GM12874 (cell line): ENCODE measurements at regions not wholly inside any gene's neighbourhood (a gene's known extent, or its start where the extent isn't known, plus 50 kb on each side); places are given as distances from the start of the nearest gene placed in this dataset.

Experiments
- CTCF ChIP-seq: IDR thresholded peaks from 2 replicates; pipeline ENCODE4 v1.5.1; 2011; ENCODE audit warnings: low read depth, mild to moderate bottlenecking, control low read depth, low read length, moderate library complexity; ENCODE audit not compliant: insufficient read depth

DNA sequence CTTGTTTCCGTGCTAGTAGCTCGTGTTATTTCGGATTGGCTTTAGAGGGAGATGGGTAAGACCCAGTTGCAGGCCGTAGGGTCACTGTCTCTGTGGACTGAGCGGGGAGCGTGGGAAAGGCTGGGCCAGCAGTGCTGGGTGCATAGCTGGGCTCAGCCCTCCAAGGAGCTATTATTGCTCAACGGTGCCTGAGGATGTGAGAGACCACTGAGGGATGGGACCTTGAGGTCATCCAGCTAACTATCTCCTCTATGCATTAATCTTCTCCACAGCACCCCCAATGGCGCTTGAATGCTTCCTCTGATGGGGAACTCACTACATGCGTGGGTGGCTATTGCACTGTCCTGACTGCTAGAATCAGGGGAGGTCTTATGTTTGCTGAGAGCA is 126.1 kb upstream of the FOXF1 start:
- TF ChIP-seq CTCF = no peak

DNA sequence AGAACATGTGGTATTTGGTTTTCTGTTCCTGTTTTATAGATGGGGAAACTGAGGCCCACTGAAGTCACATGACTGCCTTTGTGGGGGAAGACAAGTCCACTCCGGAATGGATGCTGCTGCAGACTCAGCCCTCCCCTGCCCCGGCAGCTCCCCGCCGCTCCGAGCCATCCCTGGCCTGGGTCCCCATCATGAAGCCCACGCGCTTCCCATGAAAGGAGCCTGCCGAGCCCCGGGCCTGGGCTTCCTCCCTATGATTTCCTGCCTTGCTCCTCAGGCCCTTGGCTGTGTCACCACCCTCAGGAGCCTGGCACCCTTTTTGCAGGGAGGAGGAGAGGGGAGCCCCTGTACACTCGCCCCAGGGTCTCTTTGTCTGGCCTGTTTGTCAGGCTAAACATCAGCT is 125.3 kb upstream of the FOXF1 start:
- no peak for TF ChIP-seq CTCF

GRCh38 chr16:86387468-86388440 is 122.6 kb upstream of the FOXF1 start:
- TF ChIP-seq CTCF = no peak

DNA sequence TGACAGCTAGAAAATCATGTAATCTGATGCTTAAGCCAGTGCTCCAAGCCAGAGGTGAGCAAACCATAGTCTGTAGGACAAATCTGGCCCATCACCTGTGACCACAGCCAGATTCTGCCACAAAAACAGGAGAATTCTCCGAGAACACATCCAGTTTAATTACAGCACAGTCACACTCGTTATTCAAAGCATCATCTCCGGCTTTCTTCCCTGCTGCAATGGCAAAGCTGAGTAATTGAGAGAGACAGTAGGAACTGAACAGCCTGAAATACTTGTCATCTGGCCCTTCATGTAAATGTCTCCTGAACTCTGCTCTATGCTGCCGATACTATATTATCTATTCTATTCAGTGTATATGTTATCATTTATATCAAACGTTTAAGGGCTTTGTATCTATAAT is 121.4 kb upstream of the FOXF1 start:
- no peak for TF ChIP-seq CTCF

GRCh38 chr16:86389566-86390328 is 120.6 kb upstream of the FOXF1 start:
- no peak for TF ChIP-seq CTCF

DNA sequence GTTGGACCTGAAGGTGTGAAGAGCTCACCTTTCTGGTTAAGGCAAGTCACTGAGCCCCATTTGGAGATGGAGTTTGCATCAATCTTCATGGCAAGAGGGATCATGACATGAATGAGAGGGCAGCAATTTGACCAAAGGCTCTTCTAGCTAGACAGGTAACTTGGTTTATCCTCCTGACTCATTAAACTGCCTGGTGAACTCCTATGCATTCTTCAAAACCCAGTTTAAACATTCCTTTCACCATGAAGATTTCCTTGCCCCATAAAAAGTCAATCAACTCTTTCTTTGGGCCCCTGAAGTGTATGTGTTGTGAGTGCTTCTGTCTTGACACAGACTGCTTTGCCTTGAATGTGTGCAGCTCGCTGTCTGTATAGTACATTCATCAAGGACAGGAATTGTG is 120.0 kb upstream of the FOXF1 start:
- no peak for TF ChIP-seq CTCF

GRCh38 chr16:86391486-86391885 is 118.8 kb upstream of the FOXF1 start:
- no peak for TF ChIP-seq CTCF
